Testis (tissue), 2 donors: ENCODE measurements at regions not wholly inside any gene's neighbourhood (a gene's known extent, or its start where the extent isn't known, plus 50 kb on each side); places are given as distances from the start of the nearest gene placed in this dataset.

Experiments
- CTCF ChIP-seq, 3 experiments: fragments of 450-650 bp in 2 of 3; fragments of 200-600 bp in 1 of 3; sonication (generic) in 1 of 3; IDR thresholded peaks; one replicate each; pipeline ENCODE4 v1.5.1; 2016 to 2019; ENCODE audit warnings: antibody characterized with exemption in 3 of 3, mild to moderate bottlenecking in 2 of 3, moderate library complexity in 1 of 3
- POLR2A ChIP-seq: fragments of 450-650 bp; IDR thresholded peaks from one replicate; pipeline ENCODE4 v1.6.1; 2017; ENCODE audit warnings: antibody characterized with exemption, mild to moderate bottlenecking, moderate library complexity

- TF ChIP-seq CTCF (IDR thresholded peaks at IDR 0.05) (no peak), POLR2A (no peak)
These were observed 594.1 kb downstream of the PTPRU start for GRCh38 chr1:29830383-29830782.
